ENCODE measurements at regions not wholly inside any gene's neighbourhood (a gene's known extent, or its start where the extent isn't known, plus 50 kb on each side); places are given as distances from the start of the nearest gene placed in this dataset.
"Not testable (repeated sequence)": the region's sequence is repeated elsewhere in the genome, so short reads cannot be mapped to it uniquely, and the experiment has no call there.

DNA sequence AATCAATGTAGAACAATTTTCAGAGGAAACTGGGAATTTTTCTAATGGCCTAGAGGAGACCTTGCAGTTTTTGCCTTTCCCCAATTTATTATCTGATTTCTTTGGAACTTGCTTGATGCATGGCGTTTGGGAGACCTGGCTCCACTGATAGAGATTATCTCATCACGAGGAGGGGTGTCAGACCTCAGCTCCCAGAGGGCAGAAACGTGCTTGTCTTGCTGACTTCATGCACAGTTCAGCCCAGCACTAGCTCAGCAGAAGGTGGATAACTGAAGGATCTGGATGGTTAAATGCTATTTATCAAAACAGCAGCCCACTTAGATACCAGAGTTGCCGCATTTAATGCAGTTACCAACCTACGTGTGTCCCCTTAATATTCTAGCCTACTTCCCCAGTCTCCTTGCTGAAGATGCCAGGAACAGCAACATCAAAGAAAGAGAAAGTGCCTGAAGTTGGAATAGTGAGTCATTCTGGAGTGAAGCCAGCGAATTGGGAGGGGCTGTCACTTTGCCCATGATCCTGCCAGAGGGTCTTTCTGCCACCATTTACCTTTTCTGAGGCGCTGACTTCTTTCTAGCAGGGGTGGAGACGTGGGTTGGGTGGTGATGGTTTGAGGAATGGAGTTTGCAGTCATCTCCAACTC, 133.5 kb upstream of the CADM1 start:
- Histone ChIP-seq H3K27me3 (ENCODE audit: control insufficient read depth, low read length) (no peaks in the 10 kb centered on the region), H3K27ac (ENCODE audit: low read depth, low read length) (no peak overlapping the region), H3K79me2 (ENCODE audit: control insufficient read depth, low read length) (no peaks in the 10 kb centered on the region), H3F3A (ENCODE audit: control insufficient read depth, insufficient read depth) (no peaks in the 10 kb centered on the region), H3K4me1 (ENCODE audit: control insufficient read depth, low read length) (no peaks in the 10 kb centered on the region), H3K9me2 (replicated peaks; ENCODE audit: control insufficient read depth, low read length) (no peaks in the 10 kb centered on the region), H3K9me3 (ENCODE audit: control insufficient read depth, insufficient read depth, low read length) (no peaks in the 10 kb centered on the region), H4K20me1 (ENCODE audit: control insufficient read depth, insufficient read depth, low read depth, low read length) (no peaks in the 10 kb centered on the region), H3K4me2 (ENCODE audit: low read length) (no peak overlapping the region), H3K36me3 (ENCODE audit: control insufficient read depth, low read length) (no peaks in the 10 kb centered on the region), H3K4me3 (ENCODE audit: low read length) (no peak overlapping the region)
- no peak for TF ChIP-seq EZH2phosphoT487 (IDR thresholded peaks at IDR 0.05; ENCODE audit: borderline replicate concordance, low read length)
- TF ChIP-seq, protein P1, sequence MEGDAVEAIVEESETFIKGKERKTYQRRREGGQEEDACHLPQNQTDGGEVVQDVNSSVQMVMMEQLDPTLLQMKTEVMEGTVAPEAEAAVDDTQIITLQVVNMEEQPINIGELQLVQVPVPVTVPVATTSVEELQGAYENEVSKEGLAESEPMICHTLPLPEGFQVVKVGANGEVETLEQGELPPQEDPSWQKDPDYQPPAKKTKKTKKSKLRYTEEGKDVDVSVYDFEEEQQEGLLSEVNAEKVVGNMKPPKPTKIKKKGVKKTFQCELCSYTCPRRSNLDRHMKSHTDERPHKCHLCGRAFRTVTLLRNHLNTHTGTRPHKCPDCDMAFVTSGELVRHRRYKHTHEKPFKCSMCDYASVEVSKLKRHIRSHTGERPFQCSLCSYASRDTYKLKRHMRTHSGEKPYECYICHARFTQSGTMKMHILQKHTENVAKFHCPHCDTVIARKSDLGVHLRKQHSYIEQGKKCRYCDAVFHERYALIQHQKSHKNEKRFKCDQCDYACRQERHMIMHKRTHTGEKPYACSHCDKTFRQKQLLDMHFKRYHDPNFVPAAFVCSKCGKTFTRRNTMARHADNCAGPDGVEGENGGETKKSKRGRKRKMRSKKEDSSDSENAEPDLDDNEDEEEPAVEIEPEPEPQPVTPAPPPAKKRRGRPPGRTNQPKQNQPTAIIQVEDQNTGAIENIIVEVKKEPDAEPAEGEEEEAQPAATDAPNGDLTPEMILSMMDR (IDR thresholded peaks at IDR 0.05; ENCODE audit: low read depth, low read length, poor library complexity, severe bottlenecking): no peak

DNA sequence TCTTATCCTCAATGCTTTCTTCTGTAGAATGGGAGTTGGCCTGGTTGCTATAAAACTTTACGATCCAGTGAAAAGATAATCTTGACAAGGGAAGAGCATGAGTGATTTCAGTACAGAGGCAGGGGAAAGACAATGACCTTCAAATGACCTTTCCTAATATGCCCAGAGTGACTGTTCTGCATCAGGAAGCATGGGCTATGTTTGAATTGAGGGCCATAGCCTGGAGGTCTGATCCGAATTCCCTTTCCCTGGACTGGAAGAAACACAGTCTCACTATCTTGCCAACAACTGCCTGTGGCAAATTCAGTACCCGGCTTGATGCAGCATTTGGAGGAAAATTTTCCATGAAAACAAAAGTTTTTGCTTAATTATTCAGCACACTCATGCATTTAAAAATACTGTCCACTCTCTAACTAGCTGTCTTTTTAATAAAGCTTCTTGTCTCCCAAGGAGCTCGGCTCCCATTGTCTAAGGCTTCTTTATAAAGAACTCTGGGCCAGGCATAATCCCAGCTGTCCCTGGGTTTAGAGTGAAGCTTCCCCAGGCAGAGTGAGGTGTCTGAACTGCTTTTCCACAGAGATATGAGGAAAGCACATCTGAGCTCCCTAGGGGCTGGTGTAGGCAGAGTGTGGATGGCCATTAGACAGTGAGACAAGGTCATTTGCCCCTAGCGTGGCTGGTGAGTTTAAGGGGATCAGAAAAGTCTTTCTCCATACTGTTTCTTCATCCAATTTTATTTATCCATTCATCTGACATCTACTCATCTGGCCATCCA, 132.7 kb upstream of the CADM1 start:
- Histone ChIP-seq H3K79me2 (ENCODE audit: control insufficient read depth, low read length) (no peaks in the 10 kb centered on the region), H3K27me3 (ENCODE audit: control insufficient read depth, low read length) (no peaks in the 10 kb centered on the region), H3K4me1 (ENCODE audit: control insufficient read depth, low read length) (no peaks in the 10 kb centered on the region), H3K9me3 (ENCODE audit: control insufficient read depth, insufficient read depth, low read length) (no peaks in the 10 kb centered on the region), H3K4me2 (ENCODE audit: low read length) (no peak overlapping the region), H3F3A (ENCODE audit: control insufficient read depth, insufficient read depth) (no peaks in the 10 kb centered on the region), H3K27ac (ENCODE audit: low read depth, low read length) (no peak overlapping the region), H4K20me1 (ENCODE audit: control insufficient read depth, insufficient read depth, low read depth, low read length) (no peaks in the 10 kb centered on the region), H3K9me2 (replicated peaks; ENCODE audit: control insufficient read depth, low read length) (no peaks in the 10 kb centered on the region), H3K36me3 (ENCODE audit: control insufficient read depth, low read length) (no peaks in the 10 kb centered on the region), H3K4me3 (ENCODE audit: low read length) (no peak overlapping the region)
- no peak for TF ChIP-seq EZH2phosphoT487 (IDR thresholded peaks at IDR 0.05; ENCODE audit: borderline replicate concordance, low read length)
- TF ChIP-seq, protein P1 (IDR thresholded peaks at IDR 0.05; ENCODE audit: low read depth, low read length, poor library complexity, severe bottlenecking): no peak

DNA sequence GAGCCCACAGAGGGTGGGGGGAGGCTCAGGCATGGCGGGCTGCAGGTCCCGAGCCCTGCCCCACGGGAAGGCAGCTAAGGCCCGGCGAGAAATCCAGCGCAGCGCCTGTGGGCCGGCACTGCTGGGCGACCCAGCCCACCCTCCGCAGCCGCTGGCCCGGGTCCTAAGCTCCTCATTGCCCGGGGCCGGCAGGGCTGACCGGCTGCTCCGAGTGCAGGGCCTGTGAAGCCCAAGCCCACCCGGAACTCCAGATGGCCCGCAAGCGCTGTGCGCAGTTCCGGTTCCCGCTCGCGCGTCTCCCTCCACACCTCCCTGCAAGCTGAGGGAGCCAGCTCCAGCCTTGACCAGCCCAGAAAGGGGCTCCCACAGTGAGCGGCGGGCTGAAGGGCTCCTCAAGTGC, 129.8 kb upstream of the CADM1 start:
- not testable (repeated sequence) for H3K4me2 ChIP-seq (ENCODE audit: low read length); H3K9me3 ChIP-seq (ENCODE audit: control insufficient read depth, insufficient read depth, low read length); H3K4me3 ChIP-seq (ENCODE audit: low read length); H3K9me2 ChIP-seq (replicated peaks; ENCODE audit: control insufficient read depth, low read length); H3K4me1 ChIP-seq (ENCODE audit: control insufficient read depth, low read length); H4K20me1 ChIP-seq (ENCODE audit: control insufficient read depth, insufficient read depth, low read depth, low read length); H3K79me2 ChIP-seq (ENCODE audit: control insufficient read depth, low read length); H3F3A ChIP-seq (ENCODE audit: control insufficient read depth, insufficient read depth); H3K27me3 ChIP-seq (ENCODE audit: control insufficient read depth, low read length); H3K36me3 ChIP-seq (ENCODE audit: control insufficient read depth, low read length); H3K27ac ChIP-seq (ENCODE audit: low read depth, low read length)

DNA sequence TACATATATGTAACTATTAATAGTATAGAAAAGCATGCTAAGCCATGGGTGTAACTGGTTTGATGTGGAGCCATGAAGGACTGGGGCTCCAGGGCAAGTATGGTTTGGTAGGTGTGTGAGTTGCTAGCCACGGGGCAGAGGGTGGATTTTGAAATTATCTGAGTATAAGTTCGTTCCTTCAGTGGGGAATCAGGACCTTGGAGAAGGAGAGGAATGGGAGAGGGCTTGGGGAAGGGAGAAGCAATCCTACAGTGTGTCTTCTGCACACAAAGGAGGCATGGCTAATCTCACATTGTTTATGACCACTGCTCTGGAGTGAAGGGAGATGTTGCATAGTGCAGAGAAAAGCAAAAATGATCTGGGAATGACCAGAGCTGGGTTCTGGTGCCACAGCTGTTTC, 127.8 kb upstream of the CADM1 start:
- H3K27me3 ChIP-seq (ENCODE audit: control insufficient read depth, low read length): no peaks in the 10 kb centered on the region
- no peaks in the 10 kb centered on the region for H3K79me2 ChIP-seq (ENCODE audit: control insufficient read depth, low read length)
- no peaks in the 10 kb centered on the region for H3K9me3 ChIP-seq (ENCODE audit: control insufficient read depth, insufficient read depth, low read length)
- TF ChIP-seq, protein P1 (IDR thresholded peaks at IDR 0.05; ENCODE audit: low read depth, low read length, poor library complexity, severe bottlenecking): no peak
- TF ChIP-seq EZH2phosphoT487 (IDR thresholded peaks at IDR 0.05; ENCODE audit: borderline replicate concordance, low read length): no peak
- no peak overlapping the region for H3K27ac ChIP-seq (ENCODE audit: low read depth, low read length)
- H3K36me3 ChIP-seq (ENCODE audit: control insufficient read depth, low read length): no peaks in the 10 kb centered on the region
- no peak overlapping the region for H3K4me3 ChIP-seq (ENCODE audit: low read length)
- no peak overlapping the region for H3K4me2 ChIP-seq (ENCODE audit: low read length)
- no peaks in the 10 kb centered on the region for H3K4me1 ChIP-seq (ENCODE audit: control insufficient read depth, low read length)
- no peaks in the 10 kb centered on the region for H3F3A ChIP-seq (ENCODE audit: control insufficient read depth, insufficient read depth)
- H4K20me1 ChIP-seq (ENCODE audit: control insufficient read depth, insufficient read depth, low read depth, low read length): no peaks in the 10 kb centered on the region
- H3K9me2 ChIP-seq (replicated peaks; ENCODE audit: control insufficient read depth, low read length): no peaks in the 10 kb centered on the region

All from DOHH2 (cell line).